Aorta (tissue), 5 donors: ENCODE measurements at regions not wholly inside any gene's neighbourhood (a gene's known extent, or its start where the extent isn't known, plus 50 kb on each side); places are given as distances from the start of the nearest gene placed in this dataset.
"Not testable (repeated sequence)": the region's sequence is repeated elsewhere in the genome, so short reads cannot be mapped to it uniquely, and the experiment has no call there.

ENCODE experiments used
- ATAC-seq: fragments of 200-7000 bp; cut with Tn5 transposase; one replicate; pipeline ENCODE4 v1.9.1; 2022; ENCODE audit warnings: moderate library complexity; ENCODE audit not compliant: low FRiP score
- DNase-seq, 2 donors: peaks; one replicate each; pipeline ENCODE4 v3.0.0-alpha.2; 2020
- H3K27ac ChIP-seq, 2 donors: one replicate each; pipeline ENCODE4 v1.5.1; 2013; ENCODE audit warnings: low read length in 2 of 2, mild to moderate bottlenecking in 2 of 2, moderate library complexity in 2 of 2, control low read depth in 1 of 2, inconsistent platforms in 1 of 2, low read depth in 1 of 2
- H3K27me3 ChIP-seq, 2 donors: one replicate each; pipeline ENCODE4 v1.6.1; 2013; ENCODE audit warnings: control low read depth in 1 of 2, low read length in 1 of 2, mild to moderate bottlenecking in 1 of 2, moderate library complexity in 1 of 2; ENCODE audit not compliant: insufficient read depth in 2 of 2, control insufficient read depth in 1 of 2
- H3K36me3 ChIP-seq, 2 donors: one replicate each; pipeline ENCODE4 v1.6.1; 2013; ENCODE audit warnings: control low read depth in 1 of 2, low read length in 1 of 2, mild to moderate bottlenecking in 1 of 2; ENCODE audit not compliant: insufficient read depth in 2 of 2, control insufficient read depth in 1 of 2
- H3K4me1 ChIP-seq, 2 donors: one replicate each; pipeline ENCODE4 v1.6.1; 2013; ENCODE audit warnings: low read length in 2 of 2, control low read depth in 1 of 2, mild to moderate bottlenecking in 1 of 2, moderate library complexity in 1 of 2; ENCODE audit not compliant: insufficient read depth in 2 of 2, control insufficient read depth in 1 of 2
- H3K4me3 ChIP-seq, 2 donors: one replicate each; pipeline ENCODE4 v1.5.1; 2013; ENCODE audit warnings: low read length in 2 of 2, control low read depth in 1 of 2, mild to moderate bottlenecking in 1 of 2
- H3K9me3 ChIP-seq: one replicate; pipeline ENCODE4 v1.6.1; 2013; ENCODE audit warnings: mild to moderate bottlenecking, low read length; ENCODE audit not compliant: control insufficient read depth
- WGBS, 2 donors: extraction: QIAGEN DNeasy Blood & Tissue Kit; methylation state at CpG; one replicate each; pipeline ENCODE4 v1.1.7; 2013; 5-methylcytosine and 5-hydroxymethylcytosine counted together
- intact Hi-C, 2 donors: fragments of 100-400 bp; cut with DNase I; formaldehyde crosslinking; loops; one replicate each; pipeline versions ENCODE4 v1.14.2 to v1.15.0; 2022
- donor health status: healthy with polysubstance abuse.
- donor health status: Bipolar disorder and iron deficiency.
- donor health status: DM: no; HTN: no; CAD: no.
- donor health status: DM: no; HTN: no; CAD: no.
- donor health status: DM: yes; HTN: yes; CAD: no.

- no peak for ATAC-seq
- intact Hi-C loops, result no loop called here
- H3K27me3 ChIP-seq, result no peaks in the 10 kb centered on the region
- peak in 1 of 2 donors; percentile 57 for DNase-seq
- WGBS, 2 donors, result 82 to 85% methylated on average over 6 to 9 of the region's 9 CpGs
- H3K36me3 ChIP-seq, result no peaks in the 10 kb centered on the region
- H3K27ac ChIP-seq, result no peak overlapping the region
- no peaks in the 10 kb centered on the region for H3K9me3 ChIP-seq
- H3K4me1 ChIP-seq, result no peaks in the 10 kb centered on the region
- no peak overlapping the region for H3K4me3 ChIP-seq
These were observed 68.9 kb upstream of the ACTRT2 start for GRCh38 chr1:2952371-2952770.

- no peaks in the 10 kb centered on the region for H3K27me3 ChIP-seq
- H3K9me3 ChIP-seq, result no peaks in the 10 kb centered on the region
- 88 to 90% methylated on average over 7 of the region's 7 CpGs for WGBS, 2 donors
- no peak overlapping the region for H3K27ac ChIP-seq
- H3K4me3 ChIP-seq, result no peak overlapping the region
- intact Hi-C loops, result no loop called here
- no peaks in the 10 kb centered on the region for H3K4me1 ChIP-seq
- no peaks in the 10 kb centered on the region for H3K36me3 ChIP-seq
- ATAC-seq, result no peak
- DNase-seq, result peak in 1 of 2 donors; percentile 50
These were observed 68.3 kb upstream of the ACTRT2 start for GRCh38 chr1:2952992-2953391.

GRCh38 chr1:2953688-2954285 lies 67.5 kb upstream of the ACTRT2 start:
- intact Hi-C loops, result no loop called here
- no peak overlapping the region for H3K27ac ChIP-seq
- H3K4me1 ChIP-seq, result no peaks in the 10 kb centered on the region
- H3K27me3 ChIP-seq, result no peaks in the 10 kb centered on the region
- no peaks in the 10 kb centered on the region for H3K9me3 ChIP-seq
- ATAC-seq (no peak), DNase-seq (no peak)
- H3K4me3 ChIP-seq, result no peak overlapping the region
- no peaks in the 10 kb centered on the region for H3K36me3 ChIP-seq
- 90 to 97% methylated on average over 2 of the region's 2 CpGs for WGBS, 2 donors

- H3K27me3 ChIP-seq, result no peaks in the 10 kb centered on the region
- H3K4me1 ChIP-seq, result no peaks in the 10 kb centered on the region
- DNase-seq (no peak), ATAC-seq (no peak)
- no peak overlapping the region for H3K4me3 ChIP-seq
- H3K9me3 ChIP-seq, result no peaks in the 10 kb centered on the region
- intact Hi-C loops, result no loop called here
- H3K27ac ChIP-seq, result no peak overlapping the region
- H3K36me3 ChIP-seq, result no peaks in the 10 kb centered on the region
These were observed 65.6 kb upstream of the ACTRT2 start for GRCh38 chr1:2955652-2956051.

GRCh38 chr1:2956576-2956975 lies 64.7 kb upstream of the ACTRT2 start:
- Histone ChIP-seq H3K27ac (no peak overlapping the region), H3K36me3 (no peaks in the 10 kb centered on the region), H3K4me3 (no peak overlapping the region), H3K4me1 (no peaks in the 10 kb centered on the region), H3K27me3 (no peaks in the 10 kb centered on the region), H3K9me3 (no peaks in the 10 kb centered on the region)
- 88 to 92% methylated on average over 1 of the region's 1 CpG for WGBS, 2 donors
- intact Hi-C loops, result no loop called here
- ATAC-seq, result no peak
- DNase-seq, result no peak

GRCh38 chr1:2957329-2957728 lies 63.9 kb upstream of the ACTRT2 start:
- ATAC-seq, result no peak
- intact Hi-C loops, result no loop called here
- DNase-seq, result no peak
- no peaks in the 10 kb centered on the region for H3K4me1 ChIP-seq
- H3K4me3 ChIP-seq, result no peak overlapping the region
- no peaks in the 10 kb centered on the region for H3K36me3 ChIP-seq
- H3K27me3 ChIP-seq, result no peaks in the 10 kb centered on the region
- H3K9me3 ChIP-seq, result no peaks in the 10 kb centered on the region
- no peak overlapping the region for H3K27ac ChIP-seq

GRCh38 chr1:2959881-2960280 lies 61.4 kb upstream of the ACTRT2 start:
- intact Hi-C loops, DNase-seq, H3K4me1 ChIP-seq, ATAC-seq, H3K9me3 ChIP-seq, H3K36me3 ChIP-seq, H3K27me3 ChIP-seq, H3K27ac ChIP-seq, H3K4me3 ChIP-seq: not testable (repeated sequence)
- WGBS, 2 donors, result 91 to 92% methylated on average over 21 of the region's 21 CpGs

- peak; percentile 26 to 41 for DNase-seq
- Histone ChIP-seq H3K27ac (no peak overlapping the region), H3K36me3 (no peaks in the 10 kb centered on the region), H3K4me3 (no peak overlapping the region), H3K4me1 (peaks cover 0 to 4% of the 10 kb centered on the region in 2 donors), H3K27me3 (no peaks in the 10 kb centered on the region), H3K9me3 (no peaks in the 10 kb centered on the region)
- 94 to 96% methylated on average over 7 of the region's 7 CpGs for WGBS, 2 donors
- ATAC-seq, result no peak
- intact Hi-C loops, result no loop called here
These were observed 60.2 kb upstream of the ACTRT2 start for GRCh38 chr1:2961081-2961480.

- Histone ChIP-seq H3K27ac (no peak overlapping the region), H3K36me3 (no peaks in the 10 kb centered on the region), H3K4me3 (no peak overlapping the region), H3K9me3 (no peaks in the 10 kb centered on the region), H3K4me1 (peaks cover 0 to 4% of the 10 kb centered on the region in 2 donors), H3K27me3 (no peaks in the 10 kb centered on the region)
- DNase-seq (peak in 1 of 2 donors; percentile 37), ATAC-seq (no peak)
- intact Hi-C loops, result no loop called here
- WGBS, 2 donors, result 96% methylated on average over 14 of the region's 14 CpGs
These were observed 59.6 kb upstream of the ACTRT2 start for GRCh38 chr1:2961661-2962060.
